Hematopoietic multipotent progenitor cell (in vitro differentiated cells): ENCODE measurements at regions not wholly inside any gene's neighbourhood (a gene's known extent, or its start where the extent isn't known, plus 50 kb on each side); places are given as distances from the start of the nearest gene placed in this dataset.

Experiments
- DNase-seq, 3 donors: peaks; one replicate each; pipeline ENCODE4 v3.0.0-alpha.2; 2011 to 2015; ENCODE audit warnings: low read depth in 2 of 3, low spot score in 2 of 3

- no peak for DNase-seq
Measured at GRCh38 chr1:60488847-60489246, 415.3 kb upstream of the C1orf87 start.

GRCh38 chr1:60487565-60488345 lies 414.2 kb upstream of the C1orf87 start:
- no peak for DNase-seq

- no peak for DNase-seq
Measured at GRCh38 chr1:60483509-60483908, 409.9 kb upstream of the C1orf87 start.

GRCh38 chr1:60470246-60470645 lies 396.7 kb upstream of the C1orf87 start:
- DNase-seq: no peak

- no peak for DNase-seq
Measured at GRCh38 chr1:60463786-60464185, 390.2 kb upstream of the C1orf87 start.

- no peak for DNase-seq
Measured at GRCh38 chr1:60463146-60463545, 389.6 kb upstream of the C1orf87 start.

GRCh38 chr1:60461925-60462595 lies 388.5 kb upstream of the C1orf87 start:
- no peak for DNase-seq

GRCh38 chr1:60458111-60458510 lies 384.5 kb upstream of the C1orf87 start:
- DNase-seq: no peak

GRCh38 chr1:60449876-60450275 lies 376.3 kb upstream of the C1orf87 start:
- no peak for DNase-seq

GRCh38 chr1:60448850-60449249 lies 375.3 kb upstream of the C1orf87 start:
- DNase-seq: no peak

- no peak for DNase-seq
Measured at GRCh38 chr1:60444680-60445079, 371.1 kb upstream of the C1orf87 start.

- no peak for DNase-seq
Measured at GRCh38 chr1:60436186-60436585, 362.6 kb upstream of the C1orf87 start.

- DNase-seq: no peak
Measured at GRCh38 chr1:60431593-60431992, 358.0 kb upstream of the C1orf87 start.

- no peak for DNase-seq
Measured at GRCh38 chr1:60430375-60430774, 356.8 kb upstream of the C1orf87 start.

GRCh38 chr1:60428127-60428526 lies 354.6 kb upstream of the C1orf87 start:
- no peak for DNase-seq

GRCh38 chr1:60427701-60428100 lies 354.1 kb upstream of the C1orf87 start:
- DNase-seq: no peak

GRCh38 chr1:60427194-60427593 lies 353.6 kb upstream of the C1orf87 start:
- DNase-seq: no peak

GRCh38 chr1:60425528-60425927 lies 352.0 kb upstream of the C1orf87 start:
- DNase-seq: no peak

- DNase-seq: no peak
Measured at GRCh38 chr1:60423146-60423780, 349.7 kb upstream of the C1orf87 start.

- DNase-seq: no peak
Measured at GRCh38 chr1:60421965-60422364, 348.4 kb upstream of the C1orf87 start.

- DNase-seq: no peak
Measured at GRCh38 chr1:60419023-60419422, 345.5 kb upstream of the C1orf87 start.

- DNase-seq: peak in 1 of 3 donors; percentile 10
Measured at GRCh38 chr1:60415696-60416095, 342.1 kb upstream of the C1orf87 start.
